Fibroblast of gingiva (primary cell): ENCODE measurements at regions not wholly inside any gene's neighbourhood (a gene's known extent, or its start where the extent isn't known, plus 50 kb on each side); places are given as distances from the start of the nearest gene placed in this dataset.
A peak's percentile ranks its signal among the peaks of the same experiment; 100 is the strongest.

Source experiments
- DNase-seq: peaks from one replicate; pipeline ENCODE4 v3.0.0-alpha.2; 2011; ENCODE audit warnings: low read depth

GRCh38 chr10:60664859-60665258, 113.4 kb upstream of the CDK1 start:
- DNase-seq = no peak

- no peak for DNase-seq
Measured at GRCh38 chr10:60663850-60664249, 114.4 kb upstream of the CDK1 start.

DNA sequence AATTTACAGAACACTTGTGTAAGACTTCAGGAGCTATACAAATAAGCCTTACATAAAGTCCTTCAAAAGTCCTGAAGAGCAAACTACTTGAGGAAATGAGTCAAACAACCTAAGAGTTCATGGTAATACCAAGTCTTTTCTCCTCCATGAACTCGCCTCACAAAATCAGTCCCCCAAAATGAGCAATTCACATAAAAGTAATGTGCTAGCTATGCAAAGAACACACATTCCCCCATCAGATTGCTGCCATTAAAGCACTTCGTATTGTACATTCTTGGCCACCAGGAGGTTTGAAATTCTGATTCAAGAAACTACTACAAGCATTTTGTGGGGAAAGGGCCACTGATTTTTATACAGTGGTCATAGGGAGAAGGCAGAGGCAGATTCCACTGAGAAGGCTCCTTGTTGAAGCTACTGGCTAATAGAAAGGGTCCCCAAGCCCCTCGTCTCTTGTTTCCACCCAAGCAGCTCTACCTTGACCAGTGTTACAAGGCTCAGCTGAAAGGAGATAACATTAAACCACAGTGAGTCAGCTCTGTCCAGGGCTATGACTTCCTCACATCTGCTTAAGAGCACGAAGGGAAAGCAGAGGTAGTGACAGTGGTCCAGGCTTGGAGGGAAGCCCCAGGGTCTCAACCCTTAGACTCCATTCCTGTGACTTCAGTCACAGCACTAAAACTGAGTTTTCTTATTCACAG, 115.2 kb upstream of the CDK1 start:
- no peak for DNase-seq

GRCh38 chr10:60661637-60662036, 116.6 kb upstream of the CDK1 start:
- DNase-seq = no peak

DNA sequence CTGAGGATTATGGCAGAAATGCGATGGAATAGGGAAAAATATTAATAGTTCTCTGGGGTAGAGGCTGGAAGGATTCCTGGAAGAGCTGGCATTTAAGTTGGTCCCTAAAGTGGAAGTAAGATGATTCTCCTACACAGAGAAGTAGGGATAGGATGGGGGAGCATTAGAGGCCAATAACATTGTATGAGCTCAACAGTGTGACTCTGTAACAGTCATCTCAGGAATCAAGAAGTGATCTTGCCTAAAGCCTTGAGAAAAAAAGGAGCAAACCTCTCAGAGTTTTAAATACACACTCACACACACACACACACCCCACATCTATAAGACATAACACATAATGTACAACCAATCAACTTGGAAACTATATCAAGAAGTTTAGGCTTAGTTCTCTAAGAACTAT, 117.7 kb upstream of the CDK1 start:
- no peak for DNase-seq

DNA sequence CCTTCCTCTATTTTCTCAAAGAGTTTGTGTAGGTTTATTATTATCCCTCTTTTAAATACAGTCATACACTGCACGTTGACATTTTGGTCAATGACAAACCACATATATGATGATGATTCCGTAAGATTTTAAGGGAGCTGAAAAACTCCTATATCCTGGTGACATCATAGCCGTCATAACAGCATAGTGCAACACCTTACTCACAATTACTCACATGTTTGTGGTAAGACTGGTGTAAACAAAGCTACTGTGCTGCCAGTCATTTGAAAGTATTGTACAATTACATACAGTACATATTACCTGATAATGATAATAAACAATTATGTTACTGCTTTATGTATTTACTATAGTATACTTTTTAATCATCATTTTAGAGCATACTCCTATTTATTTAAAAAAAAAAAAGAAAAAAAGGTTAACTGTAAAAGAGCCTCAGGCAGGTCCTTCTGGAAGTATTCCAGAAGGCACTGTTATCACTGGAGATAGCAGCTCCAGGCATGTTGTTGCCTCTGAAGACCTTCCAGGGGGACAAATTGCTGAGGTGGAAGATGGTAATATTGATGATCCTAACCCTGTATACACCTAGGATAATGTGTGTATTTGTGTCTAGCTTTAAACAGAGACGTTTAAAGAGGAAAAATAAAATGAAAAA, 123.3 kb upstream of the CDK1 start:
- DNase-seq = no peak

GRCh38 chr10:60652628-60653027, 125.7 kb upstream of the CDK1 start:
- DNase-seq = no peak

DNA sequence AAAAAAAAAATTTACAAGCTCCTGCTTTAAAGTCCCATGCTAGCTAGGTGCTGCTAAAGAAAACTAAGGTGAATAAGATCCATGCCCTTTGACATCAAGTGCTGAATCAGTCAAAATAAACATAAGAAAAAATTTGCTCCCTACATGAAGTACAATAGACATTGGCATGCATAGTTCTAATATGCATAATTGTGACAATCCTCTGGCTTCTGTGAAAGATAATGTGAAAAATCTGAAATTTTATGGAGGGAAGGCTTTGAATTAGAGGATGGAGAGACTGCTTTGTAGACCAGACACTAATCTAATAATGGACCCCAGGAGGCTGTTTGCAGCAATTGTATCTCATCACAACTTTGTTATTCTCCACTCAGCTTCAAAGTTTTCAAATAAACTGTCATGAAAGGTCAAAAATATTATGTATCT, 127.9 kb upstream of the CDK1 start:
- DNase-seq = no peak

DNA sequence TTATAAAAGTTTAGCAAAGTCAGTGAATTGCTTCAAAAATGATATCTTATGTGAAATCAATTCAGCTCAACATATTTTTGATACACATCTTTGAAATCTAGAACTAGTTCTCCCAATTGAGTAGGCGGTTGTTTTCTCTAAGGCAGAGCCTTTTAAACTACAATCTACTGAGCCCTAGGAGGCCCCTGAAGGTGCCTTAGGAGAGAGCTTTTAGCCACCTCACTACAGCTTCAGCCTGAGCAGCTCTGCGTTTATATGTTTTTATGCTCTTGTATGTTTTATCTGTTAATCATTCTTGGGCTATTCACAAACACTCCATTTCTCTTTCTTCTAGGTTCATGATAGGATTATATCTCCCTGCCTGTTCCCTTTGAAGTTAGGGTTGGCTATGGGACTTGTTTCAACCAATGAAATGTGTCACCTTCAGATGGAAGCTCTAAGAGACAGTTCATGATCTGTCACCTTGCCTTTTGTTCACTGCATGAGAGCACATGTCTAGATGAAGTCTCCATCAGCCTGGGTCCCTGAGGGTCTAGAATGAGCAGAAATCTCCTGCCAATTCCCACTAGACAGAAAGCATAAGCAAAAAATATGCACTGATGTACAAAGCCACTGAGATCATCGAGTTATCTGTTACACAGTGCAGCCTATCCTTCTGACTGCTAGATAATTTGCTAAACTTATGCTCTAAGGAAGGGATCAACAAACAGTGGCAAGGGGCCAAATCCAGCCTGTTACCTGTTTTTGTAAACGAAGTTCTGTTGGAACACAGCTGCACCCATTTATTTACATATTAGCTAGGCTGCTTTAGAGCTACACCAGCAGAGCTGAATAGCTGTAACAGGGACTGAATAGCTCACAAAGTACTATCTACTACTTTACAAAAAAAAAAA, 128.5 kb upstream of the CDK1 start:
- DNase-seq = no peak

- no peak for DNase-seq
Measured at GRCh38 chr10:60648761-60649160, 129.5 kb upstream of the CDK1 start.

- DNase-seq = peak; percentile 46
Measured at GRCh38 chr10:60646966-60647796, 131.1 kb upstream of the CDK1 start.

DNA sequence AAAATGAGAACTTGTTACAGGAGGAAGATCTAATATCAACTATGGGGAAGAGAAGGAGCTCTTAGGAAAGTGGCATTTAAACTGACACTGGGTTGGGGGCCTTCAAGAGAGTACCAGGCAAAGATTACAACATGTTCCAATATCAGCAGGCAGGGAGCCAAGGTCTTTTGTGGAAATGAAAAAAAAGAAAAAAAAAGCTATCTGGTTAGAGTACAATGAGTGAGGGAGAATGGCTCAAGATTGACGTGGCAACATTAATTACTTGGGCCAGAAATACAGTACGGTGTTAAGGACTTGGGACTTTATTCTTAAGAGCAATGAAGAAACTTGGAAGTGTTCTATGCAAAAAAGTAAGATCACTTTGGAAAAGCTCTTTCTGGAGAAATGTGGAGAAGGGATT, 132.3 kb upstream of the CDK1 start:
- no peak for DNase-seq

GRCh38 chr10:60644436-60645130, 133.7 kb upstream of the CDK1 start:
- no peak for DNase-seq

GRCh38 chr10:60643874-60644273, 134.4 kb upstream of the CDK1 start:
- DNase-seq = no peak

DNA sequence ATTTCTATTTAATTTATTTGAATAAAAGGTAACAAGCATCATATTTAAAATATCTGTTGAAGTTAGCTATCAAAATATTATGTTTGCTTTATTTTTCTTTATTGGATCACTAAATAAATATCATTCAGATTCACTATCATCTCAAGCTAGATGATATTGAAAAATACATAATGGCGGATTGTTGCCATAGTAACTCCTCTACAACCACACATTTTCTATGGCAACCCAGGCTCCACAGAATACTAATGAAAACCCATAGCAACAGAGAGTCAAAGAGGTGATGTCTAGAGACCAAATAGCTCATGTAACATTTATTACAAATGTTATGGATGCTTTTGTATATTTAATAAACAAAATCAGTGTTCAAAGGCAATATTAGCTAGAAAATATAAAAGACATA, 148.9 kb upstream of the CDK1 start:
- DNase-seq = no peak

DNA sequence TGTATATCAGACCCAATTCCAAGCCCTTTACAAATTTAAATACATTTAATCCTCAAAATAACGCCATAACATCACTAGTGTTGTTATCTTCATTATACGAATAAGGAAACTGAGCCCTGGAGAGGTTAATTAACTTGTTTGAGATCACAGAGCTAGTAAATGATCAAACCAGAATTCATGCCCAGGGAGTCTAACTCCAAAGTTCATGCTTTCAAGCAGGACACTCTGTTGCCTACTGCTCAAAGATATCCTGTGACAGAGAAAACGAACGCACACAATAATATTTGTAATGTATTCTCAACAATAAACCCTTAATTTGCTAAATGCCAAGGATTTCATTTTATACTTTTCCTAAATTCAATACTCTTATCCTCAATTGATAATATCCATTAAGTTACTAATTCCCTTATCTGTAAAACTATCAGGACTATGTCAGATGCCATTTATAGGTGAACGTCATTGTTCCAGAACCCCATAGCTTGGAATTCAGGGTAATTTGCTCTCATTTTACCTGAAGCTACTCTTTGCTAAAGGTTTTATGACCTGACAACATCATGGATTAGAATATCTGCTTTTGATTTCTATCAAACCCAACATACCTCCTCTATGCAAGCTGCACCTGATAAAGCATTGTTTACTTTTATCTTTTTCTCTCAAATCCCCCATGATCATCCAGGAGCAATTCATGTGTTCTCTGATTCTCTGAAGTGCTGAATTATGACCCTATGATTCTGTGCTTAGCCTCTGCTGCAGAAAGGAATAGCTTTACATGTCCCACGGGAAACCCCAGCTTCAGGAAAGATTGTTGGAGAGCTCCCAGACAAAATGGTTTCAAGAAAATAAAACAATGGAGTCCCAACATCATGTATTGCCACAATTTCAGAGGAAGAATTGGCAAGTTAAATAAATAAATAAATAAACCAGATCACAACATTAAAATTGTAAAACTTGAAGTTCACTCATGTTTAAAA, 150.2 kb upstream of the CDK1 start:
- DNase-seq = no peak

DNA sequence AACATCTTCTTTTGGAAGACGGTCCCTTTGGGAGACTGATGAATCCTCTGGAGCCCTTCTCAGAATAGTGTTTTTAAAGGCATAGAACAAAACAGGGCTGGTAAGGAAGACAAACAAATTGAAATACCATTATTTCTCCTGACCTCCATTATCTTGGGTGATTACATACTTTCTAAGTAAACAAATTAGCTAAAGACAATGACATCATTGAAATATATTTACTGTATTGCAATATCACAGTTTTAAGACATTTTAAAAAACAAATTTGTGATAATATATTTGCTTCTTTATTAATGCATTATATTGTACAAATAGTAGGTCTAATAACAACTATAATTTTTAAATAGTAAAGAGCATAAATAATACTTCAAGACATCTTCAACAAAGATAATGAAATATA, 152.2 kb upstream of the CDK1 start:
- no peak for DNase-seq

- no peak for DNase-seq
Measured at GRCh38 chr10:60623627-60624026, 154.7 kb upstream of the CDK1 start.

GRCh38 chr10:60621018-60621417, 157.3 kb upstream of the CDK1 start:
- no peak for DNase-seq

DNA sequence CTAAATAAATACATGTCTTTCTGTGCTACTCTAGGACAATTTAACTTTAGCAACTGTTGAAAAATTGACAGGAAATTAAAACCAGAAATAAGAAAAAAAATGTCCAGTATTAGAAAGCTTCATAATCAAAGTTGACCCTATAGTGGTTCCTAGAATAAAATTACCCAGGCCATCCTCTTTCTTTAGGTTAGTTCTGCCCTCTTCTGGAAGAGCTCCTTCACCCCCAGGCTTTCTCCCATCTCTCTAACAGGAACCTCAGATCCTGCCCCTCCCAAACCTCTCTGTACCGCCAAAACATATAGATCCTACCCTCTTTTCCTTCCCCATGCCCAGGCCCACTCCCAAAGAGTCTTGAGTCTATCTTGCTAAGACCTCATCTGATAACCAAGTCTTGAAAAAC, 159.4 kb upstream of the CDK1 start:
- no peak for DNase-seq
